ENCODE measurements at regions not wholly inside any gene's neighbourhood (a gene's known extent, or its start where the extent isn't known, plus 50 kb on each side); places are given as distances from the start of the nearest gene placed in this dataset.

GRCh38 chr5:158644301-158644700, 455.4 kb downstream of the EBF1 start:
- no peak for DNase-seq (ENCODE audit: low read depth in 4 of 4, low spot score in 2 of 4)

GRCh38 chr5:158643840-158644239, 455.9 kb downstream of the EBF1 start:
- DNase-seq (ENCODE audit: low read depth in 4 of 4, low spot score in 2 of 4): no peak

- DNase-seq (ENCODE audit: low read depth in 4 of 4, low spot score in 2 of 4): no peak
Observed at GRCh38 chr5:158642879-158643278, 456.8 kb downstream of the EBF1 start.

- no peak for DNase-seq (ENCODE audit: low read depth in 4 of 4, low spot score in 2 of 4)
Observed at GRCh38 chr5:158641016-158641415, 458.7 kb downstream of the EBF1 start.

GRCh38 chr5:158640593-158640980, 459.1 kb downstream of the EBF1 start:
- DNase-seq (ENCODE audit: low read depth in 4 of 4, low spot score in 2 of 4): no peak

- DNase-seq (ENCODE audit: low read depth in 4 of 4, low spot score in 2 of 4): no peak
Observed at GRCh38 chr5:158639881-158640592, 459.7 kb downstream of the EBF1 start.

GRCh38 chr5:158638396-158638795, 461.3 kb downstream of the EBF1 start:
- DNase-seq (ENCODE audit: low read depth in 4 of 4, low spot score in 2 of 4): no peak

- no peak for DNase-seq (ENCODE audit: low read depth in 4 of 4, low spot score in 2 of 4)
Observed at GRCh38 chr5:158637039-158637438, 462.7 kb downstream of the EBF1 start.

GRCh38 chr5:158635565-158635964, 464.2 kb downstream of the EBF1 start:
- no peak for DNase-seq (ENCODE audit: low read depth in 4 of 4, low spot score in 2 of 4)

- DNase-seq (ENCODE audit: low read depth in 4 of 4, low spot score in 2 of 4): no peak
Observed at GRCh38 chr5:158634714-158635113, 465.0 kb downstream of the EBF1 start.

GRCh38 chr5:158629591-158630312, 470.0 kb downstream of the EBF1 start:
- no peak for DNase-seq (ENCODE audit: low read depth in 4 of 4, low spot score in 2 of 4)

- DNase-seq (ENCODE audit: low read depth in 4 of 4, low spot score in 2 of 4): no peak
Observed at GRCh38 chr5:158626718-158627117, 473.0 kb downstream of the EBF1 start.

GRCh38 chr5:158623971-158624370, 475.7 kb downstream of the EBF1 start:
- DNase-seq (ENCODE audit: low read depth in 4 of 4, low spot score in 2 of 4): no peak

GRCh38 chr5:158621391-158621790, 478.3 kb downstream of the EBF1 start:
- peak in 1 of 4 donors; percentile 11 for DNase-seq (ENCODE audit: low read depth in 4 of 4, low spot score in 2 of 4)

- DNase-seq (ENCODE audit: low read depth in 4 of 4, low spot score in 2 of 4): peak in 1 of 4 donors; percentile 8
Observed at GRCh38 chr5:158619083-158619788, 480.5 kb downstream of the EBF1 start.

- DNase-seq (ENCODE audit: low read depth in 4 of 4, low spot score in 2 of 4): no peak
Observed at GRCh38 chr5:158618256-158618655, 481.5 kb downstream of the EBF1 start.

- no peak for DNase-seq (ENCODE audit: low read depth in 4 of 4, low spot score in 2 of 4)
Observed at GRCh38 chr5:158616707-158617106, 483.0 kb downstream of the EBF1 start.

GRCh38 chr5:158614951-158615350, 484.8 kb downstream of the EBF1 start:
- no peak for DNase-seq (ENCODE audit: low read depth in 4 of 4, low spot score in 2 of 4)

- no peak for DNase-seq (ENCODE audit: low read depth in 4 of 4, low spot score in 2 of 4)
Observed at GRCh38 chr5:158611581-158611980, 488.1 kb downstream of the EBF1 start.

GRCh38 chr5:158610051-158610415, 489.7 kb downstream of the EBF1 start:
- DNase-seq (ENCODE audit: low read depth in 4 of 4, low spot score in 2 of 4): no peak

GRCh38 chr5:158609333-158610050, 490.2 kb downstream of the EBF1 start:
- no peak for DNase-seq (ENCODE audit: low read depth in 4 of 4, low spot score in 2 of 4)
